PFSK-1 (cell line): ENCODE measurements at regions not wholly inside any gene's neighbourhood (a gene's known extent, or its start where the extent isn't known, plus 50 kb on each side); places are given as distances from the start of the nearest gene placed in this dataset.

ENCODE experiments used
- FOXP2 ChIP-seq: optimal IDR thresholded peaks from 2 replicates; pipeline ENCODE3; 2011; ENCODE audit warnings: borderline replicate concordance, control low read depth, inconsistent platforms; ENCODE audit not compliant: insufficient read depth; ENCODE audit errors: extremely low read length, extremely low read depth
- POLR2AphosphoS5 ChIP-seq: IDR thresholded peaks from 2 replicates; pipeline ENCODE4 v1.6.1; 2012; ENCODE audit warnings: low read depth, mild to moderate bottlenecking, control low read depth, low read length, moderate library complexity
- SIN3A ChIP-seq: IDR thresholded peaks from 2 replicates; pipeline ENCODE4 v1.6.1; 2012; ENCODE audit warnings: mild to moderate bottlenecking, low read length, moderate library complexity, borderline replicate concordance; ENCODE audit not compliant: insufficient read depth

DNA sequence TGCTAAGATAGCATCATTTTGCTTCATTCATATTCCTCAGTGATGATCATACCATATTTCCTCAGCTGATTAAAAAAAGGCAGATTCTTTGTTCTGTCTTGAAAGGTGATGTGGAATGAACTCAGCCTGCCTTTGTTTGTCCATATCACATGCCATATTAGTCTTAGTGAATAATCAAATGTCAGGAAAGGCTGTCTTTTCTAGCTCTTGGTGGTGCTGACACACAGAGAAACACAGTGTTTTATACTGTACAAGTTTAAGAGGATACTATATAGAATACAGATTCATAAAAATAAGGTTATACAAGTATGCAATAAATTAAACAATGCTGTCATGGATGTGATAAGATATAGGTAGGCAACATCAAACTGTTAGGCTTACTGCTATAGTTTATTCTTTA, 97.1 kb upstream of the FAM98A start:
- TF ChIP-seq POLR2AphosphoS5 (no peak), FOXP2 (no peak), SIN3A (no peak)
